Glomerular visceral epithelial cell (primary cell): ENCODE measurements at regions not wholly inside any gene's neighbourhood (a gene's known extent, or its start where the extent isn't known, plus 50 kb on each side); places are given as distances from the start of the nearest gene placed in this dataset.
"Not testable (repeated sequence)": the region's sequence is repeated elsewhere in the genome, so short reads cannot be mapped to it uniquely, and the experiment has no call there.

Experiments used
- DNase-seq: peaks from one replicate; pipeline ENCODE4 v3.0.0-alpha.2; 2016; ENCODE audit errors: extremely low spot score

DNA sequence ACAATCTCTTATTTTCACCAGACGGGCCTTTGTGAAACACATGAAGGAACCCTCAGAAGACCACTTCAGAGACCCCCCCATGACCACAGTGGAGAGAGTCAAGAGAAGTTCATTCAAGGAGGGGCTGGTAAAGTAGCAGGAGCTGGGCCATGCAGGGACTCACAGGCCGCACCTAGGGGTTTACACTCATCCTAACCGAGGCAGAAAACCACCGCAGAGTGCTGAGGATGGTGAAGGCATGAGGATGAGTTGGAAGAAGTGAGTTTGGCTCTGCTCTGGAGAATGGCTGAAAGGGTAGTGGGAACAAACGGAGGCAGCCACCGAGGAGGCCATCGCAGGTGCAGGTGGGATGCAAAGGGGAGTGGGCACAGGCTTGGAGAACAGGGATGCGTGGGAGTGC lies 1046.9 kb downstream of the UQCRFS1 start:
- DNase-seq: no peak

DNA sequence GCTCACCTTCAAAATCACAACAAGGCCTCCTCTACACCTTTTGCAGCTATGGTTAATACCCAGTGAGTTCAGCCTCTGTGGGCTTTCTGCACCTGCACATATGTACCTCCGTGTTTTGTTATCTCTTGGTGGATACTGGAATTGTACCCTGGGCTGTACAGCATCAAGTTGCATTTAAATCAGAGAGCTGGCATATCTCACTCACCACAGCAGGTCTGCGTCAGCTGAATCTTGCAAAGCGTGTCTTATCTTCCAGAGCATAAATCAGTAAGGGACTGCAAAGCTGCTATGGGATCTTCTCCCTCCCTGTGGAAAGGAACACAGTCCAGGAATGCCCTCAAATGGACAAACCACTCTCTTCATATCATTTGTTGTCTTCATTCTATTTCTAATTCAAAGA lies 1048.7 kb downstream of the UQCRFS1 start:
- no peak for DNase-seq

DNA sequence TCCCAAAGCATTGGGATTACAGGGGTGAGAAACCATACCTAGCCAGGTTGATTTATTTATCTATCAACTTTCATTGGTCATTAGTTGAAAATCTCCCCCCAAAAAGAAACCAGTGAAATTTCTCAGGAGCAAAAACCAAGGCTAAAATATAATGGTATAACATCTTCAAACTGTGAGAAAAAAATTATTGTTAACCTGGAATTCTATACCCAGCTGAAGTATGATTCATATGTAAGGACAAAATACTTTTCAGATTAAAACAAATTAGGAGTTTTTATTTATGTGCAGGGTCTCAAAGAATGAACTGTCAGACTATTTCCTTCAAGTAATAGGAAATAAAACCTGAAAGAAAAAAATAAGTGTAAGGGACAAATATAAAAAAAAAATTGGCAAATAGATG lies 1053.9 kb downstream of the UQCRFS1 start:
- no peak for DNase-seq

DNA sequence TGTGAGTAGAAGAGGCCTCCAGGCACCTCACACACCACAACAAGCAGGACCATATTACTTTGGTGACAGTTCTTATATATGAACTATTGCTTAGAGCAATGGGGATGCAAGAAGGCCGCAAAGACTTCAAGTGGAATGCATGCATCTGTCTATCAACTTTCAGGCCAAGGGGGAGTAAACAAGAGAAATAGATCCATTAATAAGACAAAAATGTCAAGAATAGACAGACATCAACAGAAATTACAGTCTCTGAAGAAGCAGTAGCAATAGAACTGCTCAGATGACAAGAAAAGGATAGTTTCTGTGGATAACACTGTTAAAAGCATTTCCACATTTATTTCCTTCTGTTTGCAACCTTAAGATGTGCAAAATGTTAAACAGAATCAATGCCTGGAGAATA lies 1057.7 kb downstream of the UQCRFS1 start:
- no peak for DNase-seq

DNA sequence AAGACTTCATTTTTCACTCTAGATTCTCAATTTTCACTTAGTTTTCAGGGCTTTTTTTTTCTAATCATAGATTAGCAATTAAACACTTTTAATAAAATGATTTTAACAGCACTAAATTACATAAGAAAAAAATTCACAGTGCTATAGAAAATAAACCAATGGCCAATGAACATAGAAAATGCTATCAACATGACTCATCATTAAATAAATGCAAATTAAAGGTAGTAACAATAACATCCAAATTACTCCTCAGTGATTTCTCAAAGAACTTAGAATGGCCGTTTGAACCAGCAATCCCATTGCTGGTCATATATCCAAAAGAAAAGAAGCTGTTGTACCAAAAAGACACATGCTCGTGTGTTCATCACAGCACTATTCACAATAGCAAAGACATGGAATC lies 1058.9 kb downstream of the UQCRFS1 start:
- DNase-seq: no peak

DNA sequence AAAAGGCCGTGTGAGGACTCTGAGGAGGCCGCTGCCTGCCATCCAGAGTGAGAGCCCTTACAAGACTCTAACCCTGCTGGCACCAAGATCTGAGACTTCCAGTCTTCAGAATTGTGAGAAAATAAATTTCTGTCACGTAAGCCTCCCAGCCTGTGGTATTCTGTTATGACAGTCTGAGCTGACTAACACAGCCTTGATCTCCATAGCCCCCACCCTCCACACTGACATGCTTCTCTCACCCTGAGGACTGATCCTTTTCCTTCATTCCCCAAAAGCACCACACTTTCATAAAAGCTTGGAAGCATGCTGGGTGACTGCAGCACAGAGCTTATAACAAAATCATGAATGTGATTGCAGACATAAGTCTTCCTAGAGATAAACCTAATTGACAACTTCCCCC lies 1059.8 kb downstream of the UQCRFS1 start:
- DNase-seq: no peak

DNA sequence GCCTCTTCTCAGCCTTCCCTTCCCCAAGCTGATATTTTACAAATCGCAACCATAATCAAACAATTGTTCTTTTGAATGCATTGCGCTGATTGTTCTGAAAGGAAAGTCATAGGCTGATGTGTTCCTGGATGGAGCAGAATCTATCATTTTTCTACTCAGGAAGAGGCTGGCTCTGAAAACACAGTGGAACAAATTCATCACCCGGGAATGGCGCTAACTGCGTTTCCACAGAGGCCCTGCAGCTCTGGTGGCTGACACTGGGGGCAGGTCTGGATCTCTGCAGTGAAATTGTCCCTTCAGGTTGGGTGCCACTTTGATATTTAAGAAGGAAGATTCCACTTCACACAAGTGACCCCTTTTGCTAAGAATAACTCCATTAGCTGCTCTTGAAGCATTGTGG lies 1060.8 kb downstream of the UQCRFS1 start:
- no peak for DNase-seq

DNA sequence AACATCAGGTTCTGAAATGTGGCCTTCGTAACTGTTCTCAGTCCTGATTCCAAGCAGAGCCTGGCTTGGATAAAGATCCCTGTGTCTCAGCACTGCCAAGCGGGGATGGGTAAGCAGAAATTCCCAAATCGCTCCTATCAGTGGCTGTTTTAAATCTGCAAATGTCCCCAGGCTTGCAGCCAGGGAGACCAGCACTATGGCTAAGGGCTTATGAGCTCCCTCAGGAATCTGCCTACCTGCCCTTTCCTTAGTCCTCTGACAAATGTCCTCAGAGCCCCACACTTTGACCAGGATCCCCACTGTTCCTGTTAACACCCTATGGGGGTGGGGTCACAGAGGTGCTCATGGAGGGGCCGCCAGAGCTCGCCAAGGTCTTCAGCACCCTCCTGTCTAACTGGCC lies 1062.8 kb downstream of the UQCRFS1 start:
- DNase-seq: no peak

DNA sequence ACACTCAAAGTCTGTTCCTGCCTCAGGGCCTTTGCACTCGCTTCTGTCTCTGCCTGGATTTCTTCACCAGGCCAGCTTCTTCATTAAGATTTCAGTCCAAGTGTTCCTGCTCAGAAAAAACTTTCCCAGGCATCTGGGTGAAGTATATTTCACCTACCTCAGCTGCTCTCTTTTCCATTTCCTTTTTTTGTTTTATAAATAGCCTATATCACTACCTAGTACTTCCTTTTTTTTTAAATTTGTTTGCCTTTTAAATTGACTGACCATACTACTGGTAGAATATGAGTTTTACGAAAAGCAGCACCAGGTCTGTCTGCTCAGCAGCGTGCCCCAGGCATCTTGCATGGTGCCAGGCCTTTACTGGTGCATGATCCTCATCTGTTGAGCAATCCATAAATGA lies 1064.4 kb downstream of the UQCRFS1 start:
- no peak for DNase-seq

DNA sequence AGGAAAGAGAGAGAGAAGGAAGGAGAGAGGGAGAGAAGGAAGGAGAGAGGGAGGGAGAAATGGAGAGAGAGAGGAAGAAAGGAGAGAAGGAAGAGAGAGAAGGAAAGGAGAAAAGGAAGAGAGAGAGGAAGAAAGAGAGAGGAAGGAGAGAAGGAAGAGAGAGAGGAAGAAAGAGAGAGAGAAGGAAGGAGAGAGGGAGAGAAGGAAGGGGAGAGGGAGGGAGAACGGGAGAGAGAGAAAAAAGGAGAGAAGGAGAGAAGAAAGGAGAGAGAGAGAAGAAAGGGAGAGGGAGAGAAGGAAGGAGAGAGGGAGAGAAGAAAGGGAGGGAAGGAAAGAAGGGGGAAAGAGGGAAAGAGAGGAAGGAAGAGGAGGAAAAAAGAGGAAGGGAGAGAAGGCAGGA lies 1070.7 kb downstream of the UQCRFS1 start:
- no peak for DNase-seq

DNA sequence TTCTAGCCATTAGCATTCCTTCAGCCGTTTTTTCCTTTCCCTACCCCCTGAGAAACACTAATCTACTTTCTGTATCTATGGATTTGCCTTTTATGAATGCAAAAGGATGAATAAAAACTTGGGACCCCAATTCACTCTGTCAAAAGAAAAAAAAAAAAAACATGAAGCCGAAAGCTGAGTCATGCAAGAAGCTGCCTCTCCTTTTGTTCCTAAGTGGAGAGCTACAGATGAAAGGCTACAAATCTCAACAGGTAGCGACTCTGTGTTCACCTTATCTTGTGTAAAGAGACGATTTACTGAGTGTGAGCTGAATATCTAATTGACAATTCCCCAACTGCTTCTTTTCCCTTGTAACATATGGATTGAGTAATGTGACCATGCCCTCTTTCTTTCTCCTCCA lies 1072.8 kb downstream of the UQCRFS1 start:
- DNase-seq: no peak

DNA sequence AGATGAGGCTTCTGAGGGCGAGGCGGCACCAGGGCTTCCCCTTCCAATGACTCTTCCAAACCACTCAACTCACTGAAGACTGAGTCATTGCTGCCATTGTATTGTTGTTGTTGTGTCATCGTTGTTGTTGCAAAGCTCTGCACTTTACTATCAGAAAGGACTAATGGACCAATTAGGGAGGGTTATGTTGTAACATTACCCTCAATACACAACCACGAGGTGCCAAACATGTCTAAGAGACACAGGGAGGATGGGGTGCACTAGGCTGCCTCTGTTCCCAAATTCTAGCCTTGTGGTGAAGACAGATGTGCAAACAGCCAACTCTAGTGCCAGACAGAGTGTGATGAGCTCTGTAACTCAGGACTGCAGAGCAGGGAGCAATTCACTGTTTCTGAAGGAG lies 1075.2 kb downstream of the UQCRFS1 start:
- no peak for DNase-seq

DNA sequence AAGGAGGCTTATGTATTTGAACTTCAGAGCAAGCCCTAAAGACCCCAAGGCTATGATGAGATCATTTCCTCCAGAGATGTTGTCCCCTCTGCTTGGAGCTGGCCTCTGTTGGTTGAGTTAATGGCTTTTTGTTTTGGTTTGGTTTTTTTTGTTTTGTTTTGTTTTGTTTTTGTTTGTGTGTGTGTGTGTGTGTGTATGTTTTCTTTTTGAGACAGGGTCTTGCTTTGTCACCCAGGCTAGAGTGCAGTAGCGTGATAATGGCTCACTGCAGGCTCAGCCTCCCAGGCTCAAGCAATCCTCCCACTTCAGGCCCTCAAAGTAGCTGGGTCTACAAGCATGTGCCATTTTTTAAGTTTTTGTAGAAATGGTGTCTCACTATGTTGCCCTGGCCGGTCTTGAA lies 1076.2 kb downstream of the UQCRFS1 start:
- no peak for DNase-seq

DNA sequence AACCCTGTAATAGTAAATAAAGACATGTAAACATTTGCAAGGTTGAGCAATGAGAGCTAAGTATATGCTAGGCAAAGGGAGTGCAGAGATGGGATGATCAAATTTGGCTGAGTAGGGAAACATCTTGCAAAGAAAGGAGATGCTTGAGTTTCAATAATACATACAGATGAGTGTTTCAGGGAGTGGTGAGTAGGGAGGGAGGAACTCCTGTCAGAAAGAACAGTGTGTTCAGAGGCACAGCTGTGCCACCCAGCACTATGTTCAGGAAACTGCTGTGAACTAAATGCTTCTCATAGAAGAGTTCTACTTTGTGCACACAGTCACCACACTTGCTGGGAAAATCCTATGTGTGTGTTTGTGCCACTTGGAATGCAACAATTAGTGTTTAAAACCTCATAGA lies 1077.1 kb downstream of the UQCRFS1 start:
- DNase-seq: no peak

DNA sequence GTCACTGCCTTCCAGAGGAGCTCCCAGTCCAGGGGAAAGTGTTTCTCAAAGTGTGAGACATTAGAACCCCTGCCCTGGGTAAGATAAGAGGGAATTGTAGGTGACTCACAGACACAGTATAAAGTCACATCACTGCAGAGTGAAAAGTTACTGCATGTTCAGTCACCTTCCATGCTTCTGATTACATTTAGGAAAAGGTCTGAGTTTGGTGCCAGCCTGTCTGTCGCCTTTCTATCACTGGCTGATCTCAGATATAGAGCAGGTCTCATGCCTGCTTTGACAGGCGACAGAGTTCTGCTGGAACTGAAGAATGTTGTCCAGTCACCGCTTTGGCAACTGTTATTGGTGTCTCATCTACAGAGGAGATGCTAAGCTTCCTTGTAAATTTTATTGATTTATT lies 1078.6 kb downstream of the UQCRFS1 start:
- no peak for DNase-seq

DNA sequence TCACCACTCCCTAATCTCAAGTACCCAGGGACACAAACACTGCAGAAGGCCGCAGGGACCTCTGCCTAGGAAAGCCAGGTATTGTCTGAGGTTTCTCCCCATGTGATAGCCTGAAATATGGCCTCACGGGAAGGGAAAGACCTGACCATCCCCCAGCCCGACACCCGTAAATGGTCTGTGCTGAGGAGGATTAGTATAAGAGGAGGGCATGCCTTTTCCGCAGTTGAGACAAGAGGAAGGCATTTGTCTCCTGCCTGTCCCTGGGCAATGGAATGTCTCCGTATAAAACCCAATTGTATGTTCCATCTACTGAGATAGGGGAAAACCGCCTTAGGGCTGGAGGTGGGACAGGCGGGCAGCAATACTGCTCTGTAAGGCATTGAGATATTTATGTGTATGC lies 1082.1 kb downstream of the UQCRFS1 start:
- DNase-seq: not testable (repeated sequence)

DNA sequence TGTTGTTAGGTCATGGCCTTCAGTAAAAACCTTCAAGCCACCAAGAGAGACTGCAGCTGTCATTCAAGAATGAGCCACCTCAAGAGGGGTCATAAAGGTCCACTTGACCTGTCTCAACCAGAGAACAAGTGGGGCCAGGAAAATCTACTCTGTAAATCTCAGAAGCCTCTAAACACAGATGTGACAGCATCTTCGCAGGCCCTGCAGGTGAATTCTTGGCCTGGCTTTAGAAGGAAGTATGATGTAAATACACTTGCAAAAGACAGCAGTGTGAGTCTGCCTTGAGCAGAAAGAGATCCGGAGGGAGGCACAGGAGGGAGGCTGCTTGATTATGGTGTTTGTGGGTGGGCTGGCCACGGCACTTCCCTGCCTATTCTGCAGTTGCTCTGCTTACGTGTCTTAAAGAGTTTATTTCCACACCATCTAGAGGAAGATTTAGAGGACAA lies 1082.9 kb downstream of the UQCRFS1 start:
- peak; percentile 61 for DNase-seq

DNA sequence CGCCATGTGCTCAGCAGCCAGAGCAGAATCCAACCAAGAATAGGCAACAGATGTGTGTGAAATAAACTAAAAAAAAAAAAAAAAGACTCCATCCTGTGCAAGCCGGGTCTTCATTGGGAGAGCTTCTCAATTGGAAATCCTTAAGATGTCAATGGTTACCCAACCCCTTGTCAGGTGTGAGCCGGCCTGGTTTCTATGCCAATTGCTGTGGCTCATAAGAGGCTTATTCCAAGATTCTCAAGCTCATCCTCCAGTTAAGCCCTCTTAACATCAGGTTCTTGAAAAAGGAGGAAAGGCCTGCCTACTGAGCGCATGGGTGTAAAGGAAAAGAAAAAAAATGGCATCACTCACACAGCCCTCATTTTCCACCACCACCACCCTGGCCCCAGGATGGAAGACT lies 1084.6 kb downstream of the UQCRFS1 start:
- DNase-seq: no peak

DNA sequence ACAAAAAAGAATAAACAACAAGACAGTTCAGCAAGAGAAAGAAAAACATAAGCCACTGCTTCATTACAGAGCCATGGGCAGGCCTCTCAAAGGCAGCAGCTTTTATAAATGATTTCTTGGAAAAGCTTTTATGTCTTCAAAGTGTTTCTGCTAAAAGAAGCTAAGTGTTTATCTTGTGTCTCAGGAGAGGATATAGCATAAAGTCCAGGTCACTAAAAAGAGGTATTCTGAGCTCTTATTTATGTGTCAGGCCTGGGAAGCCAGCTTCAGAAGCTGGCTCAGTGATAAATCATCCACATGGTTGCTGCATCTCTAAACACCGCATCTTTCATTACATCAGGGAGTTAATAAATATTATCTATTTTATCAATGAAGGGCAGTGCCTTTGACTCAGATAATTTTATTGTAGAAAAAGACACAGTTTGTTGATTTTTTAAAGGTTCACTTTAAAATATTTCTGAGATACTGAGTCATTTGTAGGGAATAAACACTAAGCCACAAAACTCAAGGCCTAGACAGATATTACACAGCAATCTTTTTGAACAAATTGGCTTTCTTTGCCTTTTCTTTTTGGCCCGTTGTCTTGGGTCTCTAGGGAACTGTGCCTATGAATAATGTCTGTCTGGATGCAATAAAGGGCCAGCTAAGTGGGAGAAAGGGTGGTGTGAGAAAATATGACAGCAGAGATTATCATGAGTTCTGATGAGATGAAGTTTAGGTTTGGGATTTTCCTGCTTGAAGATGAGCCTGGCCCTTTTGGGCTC lies 1086.6 kb downstream of the UQCRFS1 start:
- no peak for DNase-seq

DNA sequence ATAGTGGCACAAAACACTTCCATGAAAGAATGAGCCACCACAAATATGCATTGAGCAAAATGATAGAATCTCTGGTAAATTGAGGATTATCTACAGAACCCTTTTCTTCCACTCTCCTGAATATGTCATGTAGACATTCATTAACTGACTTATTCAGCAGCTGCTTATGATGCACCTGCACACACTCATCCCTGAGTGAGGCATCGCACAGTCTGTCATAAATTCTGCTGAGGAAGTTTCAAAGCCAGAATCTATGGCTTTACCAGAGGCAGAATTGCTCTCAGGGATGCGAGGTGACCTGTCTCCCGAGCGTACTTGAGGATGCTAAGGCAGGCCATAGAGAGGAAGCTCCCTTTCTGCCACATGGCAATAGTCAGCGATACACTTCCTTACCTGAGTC lies 1090.2 kb downstream of the UQCRFS1 start:
- peak; percentile 24 for DNase-seq

DNA sequence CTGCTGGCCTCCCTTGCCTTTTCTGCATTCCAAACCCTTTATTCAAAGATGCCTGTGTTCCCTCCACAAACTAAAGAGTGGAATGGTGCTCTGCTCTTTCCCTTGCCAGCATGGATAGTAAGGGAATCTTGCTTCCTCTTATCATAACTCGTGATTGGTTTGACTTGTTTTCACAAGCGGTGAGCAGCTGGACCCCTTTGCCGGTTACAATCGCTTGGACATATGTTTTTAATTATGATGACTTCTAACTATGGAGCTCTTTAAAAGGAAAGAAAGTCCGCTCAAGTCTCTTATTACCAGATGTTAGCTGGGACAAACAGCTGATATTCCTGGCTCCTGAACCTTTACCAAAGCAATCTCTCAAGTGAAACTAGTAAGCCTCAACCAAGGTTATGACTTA lies 1094.7 kb downstream of the UQCRFS1 start:
- DNase-seq: no peak

DNA sequence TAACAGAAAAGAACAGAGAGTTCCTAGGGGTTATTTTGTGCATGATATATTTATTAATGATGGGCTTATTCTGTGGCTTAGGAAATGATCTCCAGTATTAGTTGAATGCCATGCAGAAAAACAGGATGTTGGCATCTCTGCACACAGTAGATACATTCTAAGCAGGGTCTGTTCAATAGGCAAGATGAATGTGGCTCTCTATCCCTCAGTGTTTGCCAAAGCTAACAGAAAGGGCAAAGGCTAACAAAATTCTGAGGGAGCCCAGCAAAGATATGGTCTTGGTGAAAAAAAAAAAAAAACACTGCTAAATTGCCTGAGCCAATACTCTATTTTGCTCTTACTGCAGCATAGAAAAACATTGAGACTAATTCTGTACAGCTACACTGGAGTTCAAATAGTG lies 1095.8 kb downstream of the UQCRFS1 start:
- no peak for DNase-seq

DNA sequence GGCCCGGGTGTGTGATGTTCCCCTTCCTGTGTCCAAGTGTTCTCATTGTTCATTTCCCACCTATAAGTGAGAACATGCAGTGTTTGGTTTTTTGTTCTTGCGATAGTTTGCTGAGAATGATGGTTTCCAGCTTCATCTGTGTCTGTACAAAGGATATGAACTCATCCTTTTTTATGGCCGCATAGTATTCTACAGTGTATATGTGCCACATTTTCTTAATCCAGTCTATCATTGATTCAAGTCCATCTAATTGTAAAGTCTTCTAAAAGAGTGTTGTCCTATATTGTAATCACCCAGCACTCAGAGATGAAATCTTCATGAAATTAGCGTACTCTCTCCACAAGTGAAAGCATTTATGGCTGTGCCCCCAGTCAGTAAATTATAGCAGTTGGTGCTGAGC lies 1096.6 kb downstream of the UQCRFS1 start:
- DNase-seq: not testable (repeated sequence)

DNA sequence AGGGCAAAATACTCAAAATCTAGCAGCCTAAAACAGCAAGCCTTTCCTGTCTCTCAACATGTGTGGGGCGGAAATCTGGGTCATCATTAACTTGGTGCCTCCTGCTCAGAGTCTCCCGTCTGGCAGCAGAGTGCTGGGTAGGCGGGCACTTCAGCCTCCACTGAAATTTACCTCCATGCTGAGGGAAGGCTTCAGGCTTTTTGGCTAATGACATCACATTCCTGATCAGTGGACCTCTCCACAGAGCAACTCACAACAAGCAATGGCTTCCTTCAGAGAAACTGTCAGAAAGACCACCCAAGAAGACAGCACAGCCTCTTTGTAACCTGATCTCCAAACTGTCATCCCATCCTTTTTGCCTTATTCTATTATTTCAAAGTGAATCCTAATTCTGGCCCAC lies 1109.0 kb downstream of the UQCRFS1 start:
- DNase-seq: no peak
